SU-DHL-6 (cell line): ENCODE measurements at regions not wholly inside any gene's neighbourhood (a gene's known extent, or its start where the extent isn't known, plus 50 kb on each side); places are given as distances from the start of the nearest gene placed in this dataset.

ENCODE experiments used
- H2AFZ ChIP-seq: fragments of 200-600 bp; sonication (generic); 2 replicates; pipeline ENCODE4 v1.6.1; 2014; ENCODE audit warnings: low read depth, mild to moderate bottlenecking, moderate library complexity, mixed read lengths, antibody characterized with exemption, low read length; ENCODE audit not compliant: severe bottlenecking
- H3F3A ChIP-seq: fragments of 200-600 bp; shearing (Covaris generic); 2 replicates; pipeline ENCODE4 v1.6.0; 2016; ENCODE audit warnings: antibody characterized with exemption, mild to moderate bottlenecking; ENCODE audit not compliant: insufficient read depth
- H3K27ac ChIP-seq: fragments of 200-600 bp; sonication (generic); 2 replicates; pipeline ENCODE4 v1.5.1; 2016; ENCODE audit warnings: low read depth, mild to moderate bottlenecking, low read length, moderate library complexity, mixed read lengths
- H3K27me3 ChIP-seq: fragments of 200-600 bp; sonication (generic), shearing (Covaris generic); 2 replicates; pipeline ENCODE4 v1.6.0; 2014; ENCODE audit warnings: mild to moderate bottlenecking, low read length
- H3K36me3 ChIP-seq: fragments of 200-600 bp; sonication (generic); 2 replicates; pipeline ENCODE4 v1.6.1; 2014; ENCODE audit warnings: mild to moderate bottlenecking, low read length, mixed read lengths
- H3K4me2 ChIP-seq: fragments of 300-600, 200-600 bp; shearing (Covaris generic), sonication (generic); 2 replicates; pipeline ENCODE4 v1.6.0; 2014; ENCODE audit warnings: low read length, low read depth, mild to moderate bottlenecking; ENCODE audit not compliant: poor library complexity, severe bottlenecking
- H3K4me3 ChIP-seq: fragments of 200-600 bp; sonication (generic); 2 replicates; pipeline ENCODE4 v1.5.1; 2014; ENCODE audit warnings: antibody characterized with exemption, low read length, mild to moderate bottlenecking, mixed read lengths; ENCODE audit not compliant: insufficient read depth, poor library complexity, severe bottlenecking
- H3K79me2 ChIP-seq: fragments of 200-600 bp; sonication (generic); 2 replicates; pipeline ENCODE4 v1.6.1; 2014; ENCODE audit warnings: mild to moderate bottlenecking, low read length, moderate library complexity; ENCODE audit not compliant: insufficient read depth
- H3K9ac ChIP-seq: fragments of 200-600 bp; sonication (generic); 2 replicates; pipeline ENCODE4 v1.7.0; 2014; ENCODE audit warnings: mild to moderate bottlenecking, low read length
- H3K9me2 ChIP-seq: fragments of 200-600 bp; sonication (generic); replicated peaks from 2 replicates; pipeline ENCODE4 v1.6.1; 2014; ENCODE audit warnings: low read length; ENCODE audit not compliant: insufficient read depth
- H3K9me3 ChIP-seq: fragments of 200-600 bp; sonication (generic); 2 replicates; pipeline ENCODE4 v1.6.1; 2014; ENCODE audit warnings: low read length, mixed read lengths; ENCODE audit not compliant: insufficient read depth
- H4K20me1 ChIP-seq: fragments of 200-600 bp; sonication (generic); 2 replicates; pipeline ENCODE4 v1.6.1; 2014; ENCODE audit warnings: low read depth, mild to moderate bottlenecking, antibody characterized with exemption, low read length, moderate library complexity, mixed read lengths
- CTCF ChIP-seq: fragments of 200-600 bp; sonication (generic); IDR thresholded peaks from one replicate; pipeline ENCODE4 v1.5.1; 2017; ENCODE audit warnings: antibody characterized with exemption, mild to moderate bottlenecking, low read length, moderate library complexity; ENCODE audit not compliant: insufficient read depth, poor library complexity, severe bottlenecking
- EZH2phosphoT487 ChIP-seq: fragments of 200-600 bp; sonication (generic), shearing (Covaris generic); conservative IDR thresholded peaks from 2 replicates; pipeline ENCODE4 v1.6.1; 2018; ENCODE audit warnings: mild to moderate bottlenecking, antibody characterized with exemption, low read length, moderate library complexity, mixed read lengths

DNA sequence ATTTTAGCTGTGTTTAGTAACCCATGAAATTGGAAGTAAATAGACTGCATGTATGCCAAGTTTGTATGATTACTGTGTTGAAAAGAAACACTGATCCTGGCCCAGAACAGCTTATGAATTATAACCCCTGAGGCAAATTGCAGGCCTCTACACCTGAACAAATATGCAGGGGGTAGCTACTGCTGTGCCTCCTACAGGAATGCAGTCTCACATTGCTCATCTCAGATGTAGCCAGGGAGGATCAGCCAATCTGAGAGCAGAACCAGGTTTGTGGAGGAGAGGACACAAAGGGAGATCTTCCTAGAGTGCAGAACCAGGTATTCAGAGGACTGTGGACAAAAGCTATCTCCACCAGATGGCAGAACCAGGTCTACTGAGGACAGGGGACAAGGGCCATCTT, 442.2 kb upstream of the DDI1 start:
- Histone ChIP-seq H3K9ac (no peak overlapping the region), H2AFZ (no peak overlapping the region), H3F3A (no peaks in the 10 kb centered on the region), H4K20me1 (no peaks in the 10 kb centered on the region), H3K9me3 (no peaks in the 10 kb centered on the region), H3K9me2 (no peaks in the 10 kb centered on the region), H3K4me3 (no peak overlapping the region), H3K79me2 (no peaks in the 10 kb centered on the region), H3K4me2 (no peak overlapping the region), H3K36me3 (no peaks in the 10 kb centered on the region), H3K27me3 (no peaks in the 10 kb centered on the region; the same call in 1 of the 2 replicates), H3K27ac (no peak overlapping the region)
- TF ChIP-seq EZH2phosphoT487 (no peak), CTCF (no peak)

DNA sequence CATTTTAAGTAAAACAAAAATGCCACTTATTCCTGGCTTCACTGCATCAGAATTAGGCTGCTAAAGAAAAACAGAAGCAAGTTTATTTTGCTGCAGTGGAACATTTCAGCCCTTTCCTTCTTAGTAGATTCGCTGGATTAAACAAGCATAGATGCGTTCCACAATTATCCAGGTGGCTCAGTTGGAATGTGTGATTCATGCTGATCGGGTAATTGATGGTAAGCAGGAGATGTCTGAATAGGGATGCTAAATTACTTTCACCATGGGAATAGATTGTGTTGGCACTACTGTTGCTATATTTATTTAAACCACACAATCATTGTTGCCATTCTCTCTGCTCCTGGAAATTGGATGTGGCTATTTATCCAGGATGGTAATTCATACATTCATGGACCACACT, 440.1 kb upstream of the DDI1 start:
- no peaks in the 10 kb centered on the region for H3F3A ChIP-seq
- no peaks in the 10 kb centered on the region for H4K20me1 ChIP-seq
- no peak overlapping the region for H2AFZ ChIP-seq
- no peaks in the 10 kb centered on the region for H3K27me3 ChIP-seq
- H3K4me3 ChIP-seq, result no peak overlapping the region
- no peaks in the 10 kb centered on the region for H3K9me2 ChIP-seq
- no peaks in the 10 kb centered on the region for H3K36me3 ChIP-seq
- no peak overlapping the region for H3K4me2 ChIP-seq
- no peak for TF ChIP-seq EZH2phosphoT487
- no peak for TF ChIP-seq CTCF
- no peaks in the 10 kb centered on the region for H3K9me3 ChIP-seq
- no peak overlapping the region for H3K27ac ChIP-seq
- H3K79me2 ChIP-seq, result no peaks in the 10 kb centered on the region
- H3K9ac ChIP-seq, result no peak overlapping the region

DNA sequence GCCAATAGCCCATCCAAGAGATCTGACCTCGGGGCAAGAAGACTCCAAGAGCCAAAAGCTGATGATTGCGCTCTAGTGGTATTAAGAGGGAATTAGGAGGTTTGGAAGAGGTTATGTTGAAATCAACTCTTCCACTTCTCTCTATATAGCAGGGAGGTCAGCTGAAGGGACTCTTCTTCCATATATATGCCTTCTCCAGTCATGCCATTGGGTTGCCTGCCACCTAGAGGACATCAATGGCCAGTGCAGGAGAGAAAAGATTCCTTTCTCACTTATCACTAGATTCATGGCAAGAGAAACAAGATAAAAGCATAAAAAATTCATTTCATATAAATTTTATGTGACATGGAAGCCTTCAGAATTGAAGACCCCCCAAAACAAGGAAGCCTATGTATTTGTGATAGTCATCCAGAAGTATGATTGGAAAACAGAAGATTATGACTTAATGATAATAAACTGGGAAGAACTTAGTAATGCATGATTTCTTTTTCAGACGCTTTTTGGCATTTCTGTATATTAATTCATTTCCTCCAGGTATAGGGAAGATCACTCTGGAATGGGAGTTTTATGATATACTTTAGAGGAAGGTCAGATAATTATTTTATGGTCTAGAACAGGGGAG, 435.1 kb upstream of the DDI1 start:
- Histone ChIP-seq H3K79me2 (no peaks in the 10 kb centered on the region), H3K9me3 (no peaks in the 10 kb centered on the region), H3K4me3 (no peak overlapping the region), H3K36me3 (no peaks in the 10 kb centered on the region), H4K20me1 (no peaks in the 10 kb centered on the region), H2AFZ (no peak overlapping the region), H3K4me2 (no peak overlapping the region), H3K9ac (no peak overlapping the region), H3K27me3 (no peaks in the 10 kb centered on the region), H3K27ac (no peak overlapping the region), H3F3A (no peaks in the 10 kb centered on the region), H3K9me2 (no peaks in the 10 kb centered on the region)
- TF ChIP-seq EZH2phosphoT487, result no peak
- peak; percentile 93 for TF ChIP-seq CTCF
